ENCODE measurements at regions not wholly inside any gene's neighbourhood (a gene's known extent, or its start where the extent isn't known, plus 50 kb on each side); places are given as distances from the start of the nearest gene placed in this dataset.

GRCh38 chr2:152942940-152943440, 224.6 kb downstream of the ARL6IP6 start:
- Histone ChIP-seq H3K9me3 (no peaks in the 10 kb centered on the region), H3K27me3 (no peaks in the 10 kb centered on the region), H3K36me3 (no peaks in the 10 kb centered on the region), H3K27ac (no peak overlapping the region), H3K4me1 (no peaks in the 10 kb centered on the region), H3K4me3 (no peak overlapping the region)
- TF ChIP-seq EP300 (IDR thresholded peaks at IDR 0.05) = no peak
- no peak for TF ChIP-seq CTCF (IDR thresholded peaks at IDR 0.05)
- TF ChIP-seq POLR2AphosphoS5 (IDR thresholded peaks at IDR 0.05) = no peak
- no peak for TF ChIP-seq POLR2A (IDR thresholded peaks at IDR 0.05)
- DNase-seq (no peak), ATAC-seq (ENCODE audit: low FRiP score in 2 of 2) (no peak)
- WGBS, 2 donors = 60 to 90% methylated on average over 3 of the region's 3 CpGs

GRCh38 chr2:152930501-152930900, 212.1 kb downstream of the ARL6IP6 start:
- Histone ChIP-seq H3K27ac (no peak overlapping the region), H3K4me3 (no peak overlapping the region), H3K4me1 (peaks cover 0 to 5% (median 2%) of the 10 kb centered on the region in 4 donors), H3K9me3 (no peaks in the 10 kb centered on the region), H3K27me3 (no peaks in the 10 kb centered on the region), H3K36me3 (no peaks in the 10 kb centered on the region)
- DNase-seq (no peak), ATAC-seq (ENCODE audit: low FRiP score in 2 of 2) (no peak)
- 82 to 83% methylated on average over 2 of the region's 2 CpGs for WGBS, 2 donors
- TF ChIP-seq EP300 (IDR thresholded peaks at IDR 0.05) (no peak), POLR2AphosphoS5 (IDR thresholded peaks at IDR 0.05) (no peak), POLR2A (IDR thresholded peaks at IDR 0.05) (no peak), CTCF (IDR thresholded peaks at IDR 0.05) (no peak)

GRCh38 chr2:152929628-152930027, 211.2 kb downstream of the ARL6IP6 start:
- Histone ChIP-seq H3K4me1 (peaks cover 0 to 6% (median 2%) of the 10 kb centered on the region in 4 donors), H3K36me3 (no peaks in the 10 kb centered on the region), H3K27ac (no peak overlapping the region), H3K27me3 (no peaks in the 10 kb centered on the region), H3K4me3 (no peak overlapping the region), H3K9me3 (no peaks in the 10 kb centered on the region)
- TF ChIP-seq EP300 (IDR thresholded peaks at IDR 0.05) = no peak
- no peak for TF ChIP-seq POLR2AphosphoS5 (IDR thresholded peaks at IDR 0.05)
- TF ChIP-seq CTCF (IDR thresholded peaks at IDR 0.05) = no peak
- TF ChIP-seq POLR2A (IDR thresholded peaks at IDR 0.05) = no peak
- 76 to 95% methylated on average over 3 of the region's 3 CpGs for WGBS, 2 donors
- DNase-seq = no peak
- no peak for ATAC-seq (ENCODE audit: low FRiP score in 2 of 2)

GRCh38 chr2:152925547-152926448, 207.4 kb downstream of the ARL6IP6 start:
- Histone ChIP-seq H3K27ac (no peak overlapping the region), H3K36me3 (no peaks in the 10 kb centered on the region), H3K9me3 (no peaks in the 10 kb centered on the region), H3K4me1 (peaks cover 0 to 6% (median 2%) of the 10 kb centered on the region in 4 donors), H3K27me3 (no peaks in the 10 kb centered on the region), H3K4me3 (no peak overlapping the region)
- WGBS, 2 donors = 32 to 41% methylated on average over 10 to 11 of the region's 11 CpGs
- ATAC-seq (ENCODE audit: low FRiP score in 2 of 2) (peak; percentile 76 to 86), DNase-seq (peak in 1 of 2 donors; percentile 63)
- TF ChIP-seq EP300 (IDR thresholded peaks at IDR 0.05) = no peak
- no peak for TF ChIP-seq POLR2A (IDR thresholded peaks at IDR 0.05)
- peak in 5 of 6 experiments; percentile 19 to 63 (median 55) for TF ChIP-seq CTCF (IDR thresholded peaks at IDR 0.05)
- no peak for TF ChIP-seq POLR2AphosphoS5 (IDR thresholded peaks at IDR 0.05)
